Activated CD4-positive, alpha-beta T cell treated with anti-CD3 and anti-CD28 coated beads, Interleukin-2, Interleukin-6, amounts not matched to agents 100 ng/mL and 50 ng/mL, durations not matched to agents 16 hours and 8 hours (primary cell): ENCODE measurements at regions not wholly inside any gene's neighbourhood (a gene's known extent, or its start where the extent isn't known, plus 50 kb on each side); places are given as distances from the start of the nearest gene placed in this dataset.
"Not testable (repeated sequence)": the region's sequence is repeated elsewhere in the genome, so short reads cannot be mapped to it uniquely, and the experiment has no call there.

ENCODE experiments used
- DNase-seq: peaks from one replicate; pipeline ENCODE4 v3.0.0-alpha.2; 2020

GRCh38 chr5:39629946-39630345, 205.2 kb upstream of the DAB2 start:
- no peak for DNase-seq

- DNase-seq: no peak
These were observed 203.6 kb upstream of the DAB2 start for GRCh38 chr5:39628348-39628747.

- no peak for DNase-seq
These were observed 200.1 kb upstream of the DAB2 start for GRCh38 chr5:39624890-39625289.

GRCh38 chr5:39624268-39624886, 199.6 kb upstream of the DAB2 start:
- DNase-seq: no peak

- no peak for DNase-seq
These were observed 198.6 kb upstream of the DAB2 start for GRCh38 chr5:39623291-39623865.

- DNase-seq: no peak
These were observed 197.5 kb upstream of the DAB2 start for GRCh38 chr5:39622281-39622680.

- DNase-seq: no peak
These were observed 194.5 kb upstream of the DAB2 start for GRCh38 chr5:39619168-39619818.

- DNase-seq: no peak
These were observed 193.6 kb upstream of the DAB2 start for GRCh38 chr5:39618391-39618790.

GRCh38 chr5:39616131-39616530, 191.4 kb upstream of the DAB2 start:
- no peak for DNase-seq

GRCh38 chr5:39611076-39611475, 186.3 kb upstream of the DAB2 start:
- not testable (repeated sequence) for DNase-seq

- DNase-seq: no peak
These were observed 183.2 kb upstream of the DAB2 start for GRCh38 chr5:39608024-39608423.

GRCh38 chr5:39606591-39606990, 181.8 kb upstream of the DAB2 start:
- no peak for DNase-seq

- DNase-seq: peak; percentile 4
These were observed 181.1 kb upstream of the DAB2 start for GRCh38 chr5:39605588-39606575.

- DNase-seq: no peak
These were observed 180.4 kb upstream of the DAB2 start for GRCh38 chr5:39605145-39605544.

GRCh38 chr5:39604491-39604890, 179.7 kb upstream of the DAB2 start:
- no peak for DNase-seq

- peak; percentile 11 for DNase-seq
These were observed 175.1 kb upstream of the DAB2 start for GRCh38 chr5:39599721-39600431.

GRCh38 chr5:39598661-39599248, 174.0 kb upstream of the DAB2 start:
- no peak for DNase-seq

GRCh38 chr5:39588179-39588578, 163.4 kb upstream of the DAB2 start:
- DNase-seq: no peak

GRCh38 chr5:39587675-39588074, 162.9 kb upstream of the DAB2 start:
- DNase-seq: no peak

- DNase-seq: no peak
These were observed 161.4 kb upstream of the DAB2 start for GRCh38 chr5:39586185-39586584.

GRCh38 chr5:39584927-39585326, 160.1 kb upstream of the DAB2 start:
- no peak for DNase-seq
